PC-9 (cell line): ENCODE measurements at regions not wholly inside any gene's neighbourhood (a gene's known extent, or its start where the extent isn't known, plus 50 kb on each side); places are given as distances from the start of the nearest gene placed in this dataset.

Source experiments
- EZH2 ChIP-seq: fragments of 200-600 bp; sonication (generic); IDR thresholded peaks from 2 replicates; pipeline ENCODE4 v1.8.0; 2017; ENCODE audit warnings: antibody characterized with exemption, low read depth
- TF ChIP-seq, protein P1 (sequence below): fragments of 200-600 bp; sonication (generic); conservative IDR thresholded peaks from 2 replicates; pipeline ENCODE4 v1.6.1; 2017; ENCODE audit warnings: mixed run types, antibody characterized with exemption, mild to moderate bottlenecking, moderate library complexity

DNA sequence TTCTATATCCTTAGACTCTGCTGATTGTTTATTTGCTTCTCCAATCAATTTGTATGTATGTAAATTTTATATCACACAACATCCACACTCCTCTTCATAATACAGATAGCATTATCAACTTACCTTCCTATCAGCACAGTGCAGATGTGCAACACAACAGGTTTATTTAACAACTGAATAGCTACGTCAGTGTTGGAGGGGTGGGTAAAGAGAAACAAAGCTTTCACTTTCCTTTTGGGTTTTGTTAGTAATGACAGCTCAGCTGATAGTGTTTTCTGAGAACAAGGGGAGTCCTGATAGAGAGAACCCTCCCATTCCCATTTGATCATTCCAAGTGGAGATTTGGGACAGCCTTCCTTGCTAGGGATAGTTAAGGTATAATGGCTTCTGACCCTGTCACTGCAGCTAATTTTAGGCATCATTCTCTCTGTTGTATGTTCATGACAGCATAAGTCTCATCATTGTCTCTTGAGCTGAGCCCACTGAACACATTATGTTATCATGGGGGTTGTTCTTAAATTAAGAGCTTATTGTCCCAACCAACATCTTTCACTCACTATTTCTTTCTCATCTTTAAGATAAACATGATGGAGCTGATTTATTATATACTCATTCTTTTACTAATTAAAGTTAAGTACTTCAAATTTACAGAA is 227.7 kb downstream of the GPD2 start:
- TF ChIP-seq, protein P1, sequence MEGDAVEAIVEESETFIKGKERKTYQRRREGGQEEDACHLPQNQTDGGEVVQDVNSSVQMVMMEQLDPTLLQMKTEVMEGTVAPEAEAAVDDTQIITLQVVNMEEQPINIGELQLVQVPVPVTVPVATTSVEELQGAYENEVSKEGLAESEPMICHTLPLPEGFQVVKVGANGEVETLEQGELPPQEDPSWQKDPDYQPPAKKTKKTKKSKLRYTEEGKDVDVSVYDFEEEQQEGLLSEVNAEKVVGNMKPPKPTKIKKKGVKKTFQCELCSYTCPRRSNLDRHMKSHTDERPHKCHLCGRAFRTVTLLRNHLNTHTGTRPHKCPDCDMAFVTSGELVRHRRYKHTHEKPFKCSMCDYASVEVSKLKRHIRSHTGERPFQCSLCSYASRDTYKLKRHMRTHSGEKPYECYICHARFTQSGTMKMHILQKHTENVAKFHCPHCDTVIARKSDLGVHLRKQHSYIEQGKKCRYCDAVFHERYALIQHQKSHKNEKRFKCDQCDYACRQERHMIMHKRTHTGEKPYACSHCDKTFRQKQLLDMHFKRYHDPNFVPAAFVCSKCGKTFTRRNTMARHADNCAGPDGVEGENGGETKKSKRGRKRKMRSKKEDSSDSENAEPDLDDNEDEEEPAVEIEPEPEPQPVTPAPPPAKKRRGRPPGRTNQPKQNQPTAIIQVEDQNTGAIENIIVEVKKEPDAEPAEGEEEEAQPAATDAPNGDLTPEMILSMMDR = no peak
- no peak for TF ChIP-seq EZH2
